HG03039 (cell line): ENCODE measurements at regions not wholly inside any gene's neighbourhood (a gene's known extent, or its start where the extent isn't known, plus 50 kb on each side); places are given as distances from the start of the nearest gene placed in this dataset.

Source experiments
- ATAC-seq: cut with Tn5 transposase; IDR thresholded peaks from one replicate; pipeline ENCODE4 v1.9.1; 2021; ENCODE audit warnings: mild to moderate bottlenecking, moderate library complexity; ENCODE audit not compliant: unreplicated experiment

- no peak for ATAC-seq
Measured at GRCh38 chr14:22018890-22019289, 345.3 kb upstream of the OR4E1 start.

GRCh38 chr14:22012452-22012851 is 338.8 kb upstream of the OR4E1 start:
- ATAC-seq = no peak

- no peak for ATAC-seq
Measured at GRCh38 chr14:22011253-22011642, 337.6 kb upstream of the OR4E1 start.

- no peak for ATAC-seq
Measured at GRCh38 chr14:22010545-22011252, 337.1 kb upstream of the OR4E1 start.

- no peak for ATAC-seq
Measured at GRCh38 chr14:22008766-22009165, 335.1 kb upstream of the OR4E1 start.

GRCh38 chr14:22007784-22008412 is 334.3 kb upstream of the OR4E1 start:
- ATAC-seq = no peak

- no peak for ATAC-seq
Measured at GRCh38 chr14:22007363-22007762, 333.7 kb upstream of the OR4E1 start.

- ATAC-seq = no peak
Measured at GRCh38 chr14:22003461-22003860, 329.8 kb upstream of the OR4E1 start.

GRCh38 chr14:22002860-22003284 is 329.3 kb upstream of the OR4E1 start:
- no peak for ATAC-seq

- ATAC-seq = no peak
Measured at GRCh38 chr14:21999402-21999801, 325.8 kb upstream of the OR4E1 start.

GRCh38 chr14:21997300-21997699 is 323.7 kb upstream of the OR4E1 start:
- no peak for ATAC-seq

- ATAC-seq = no peak
Measured at GRCh38 chr14:21995332-21995731, 321.7 kb upstream of the OR4E1 start.

- ATAC-seq = no peak
Measured at GRCh38 chr14:21993837-21994236, 320.2 kb upstream of the OR4E1 start.

- no peak for ATAC-seq
Measured at GRCh38 chr14:21993070-21993469, 319.5 kb upstream of the OR4E1 start.

- ATAC-seq = no peak
Measured at GRCh38 chr14:21991130-21991529, 317.5 kb upstream of the OR4E1 start.

- ATAC-seq = no peak
Measured at GRCh38 chr14:21990116-21990515, 316.5 kb upstream of the OR4E1 start.

GRCh38 chr14:21989090-21989489 is 315.5 kb upstream of the OR4E1 start:
- ATAC-seq = no peak

GRCh38 chr14:21988413-21988812 is 314.8 kb upstream of the OR4E1 start:
- no peak for ATAC-seq

GRCh38 chr14:21987937-21988336 is 314.3 kb upstream of the OR4E1 start:
- ATAC-seq = no peak

GRCh38 chr14:21985081-21985480 is 311.5 kb upstream of the OR4E1 start:
- no peak for ATAC-seq

GRCh38 chr14:21978999-21979314 is 305.3 kb upstream of the OR4E1 start:
- ATAC-seq = no peak

GRCh38 chr14:21978184-21978998 is 304.8 kb upstream of the OR4E1 start:
- no peak for ATAC-seq
